SJCRH30 (cell line): ENCODE measurements at regions not wholly inside any gene's neighbourhood (a gene's known extent, or its start where the extent isn't known, plus 50 kb on each side); places are given as distances from the start of the nearest gene placed in this dataset.

Experiments
- DNase-seq, 2 experiments: peaks; one replicate each; pipeline ENCODE4 v3.0.0-alpha.2; 2015 to 2020
- H3K27ac ChIP-seq: fragments of 250-450 bp; sonication (Bioruptor Pico); 2 replicates; pipeline ENCODE4 v1.5.1; 2020; ENCODE audit warnings: mild to moderate bottlenecking, moderate library complexity
- H3K27me3 ChIP-seq: fragments of 250-450 bp; sonication (Bioruptor Pico); 2 replicates; pipeline ENCODE4 v1.5.1; 2020; ENCODE audit warnings: mild to moderate bottlenecking, moderate library complexity
- H3K36me3 ChIP-seq: fragments of 250-450 bp; sonication (Bioruptor Pico); 2 replicates; pipeline ENCODE4 v1.5.1; 2020; ENCODE audit warnings: mild to moderate bottlenecking, moderate library complexity
- H3K4me1 ChIP-seq: fragments of 250-450 bp; sonication (Bioruptor Pico); 2 replicates; pipeline ENCODE4 v1.5.1; 2020; ENCODE audit warnings: mild to moderate bottlenecking, moderate library complexity
- H3K4me3 ChIP-seq: fragments of 250-450 bp; sonication (Bioruptor Pico); 2 replicates; pipeline ENCODE4 v1.5.1; 2020; ENCODE audit warnings: mild to moderate bottlenecking, moderate library complexity
- H3K9me3 ChIP-seq: fragments of 250-450 bp; sonication (Bioruptor Pico); replicated peaks from 2 replicates; pipeline ENCODE4 v1.5.1; 2020; ENCODE audit warnings: mild to moderate bottlenecking, moderate library complexity

DNA sequence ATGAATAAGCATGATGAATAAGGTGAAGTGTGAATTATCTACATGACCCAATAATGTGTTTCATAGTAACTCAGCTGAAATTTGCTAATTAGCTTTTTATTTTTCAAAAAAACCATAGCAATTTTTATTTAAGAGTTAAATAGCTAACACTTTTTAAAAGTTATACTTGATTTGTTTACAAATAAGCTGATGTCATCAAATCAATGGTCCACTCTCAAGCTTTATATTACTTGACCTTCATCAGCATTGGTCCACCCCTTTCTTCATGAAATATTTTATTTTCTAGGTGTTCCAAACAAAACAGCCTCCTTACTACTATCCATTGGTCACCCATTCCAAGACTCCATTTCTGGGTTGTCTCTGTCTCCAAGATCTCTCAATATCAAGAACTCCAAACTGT is 649.0 kb upstream of the TENM3 start:
- DNase-seq, result no peak
- H3K36me3 ChIP-seq, result no peaks in the 10 kb centered on the region
- no peaks in the 10 kb centered on the region for H3K4me1 ChIP-seq
- no peaks in the 10 kb centered on the region for H3K9me3 ChIP-seq
- no peak overlapping the region for H3K27ac ChIP-seq
- no peaks in the 10 kb centered on the region for H3K27me3 ChIP-seq
- no peak overlapping the region for H3K4me3 ChIP-seq

- H3K27me3 ChIP-seq, result no peaks in the 10 kb centered on the region
- H3K9me3 ChIP-seq, result no peaks in the 10 kb centered on the region
- H3K36me3 ChIP-seq, result no peaks in the 10 kb centered on the region
- no peak for DNase-seq
- no peak overlapping the region for H3K4me3 ChIP-seq
- H3K4me1 ChIP-seq, result no peaks in the 10 kb centered on the region
- H3K27ac ChIP-seq, result no peak overlapping the region
These were observed 647.5 kb upstream of the TENM3 start for GRCh38 chr4:181595716-181596115.

- Histone ChIP-seq H3K27me3 (no peaks in the 10 kb centered on the region), H3K9me3 (no peaks in the 10 kb centered on the region), H3K4me1 (no peaks in the 10 kb centered on the region), H3K36me3 (no peaks in the 10 kb centered on the region), H3K27ac (no peak overlapping the region), H3K4me3 (no peak overlapping the region)
- DNase-seq, result no peak
These were observed 645.4 kb upstream of the TENM3 start for GRCh38 chr4:181597766-181598165.

DNA sequence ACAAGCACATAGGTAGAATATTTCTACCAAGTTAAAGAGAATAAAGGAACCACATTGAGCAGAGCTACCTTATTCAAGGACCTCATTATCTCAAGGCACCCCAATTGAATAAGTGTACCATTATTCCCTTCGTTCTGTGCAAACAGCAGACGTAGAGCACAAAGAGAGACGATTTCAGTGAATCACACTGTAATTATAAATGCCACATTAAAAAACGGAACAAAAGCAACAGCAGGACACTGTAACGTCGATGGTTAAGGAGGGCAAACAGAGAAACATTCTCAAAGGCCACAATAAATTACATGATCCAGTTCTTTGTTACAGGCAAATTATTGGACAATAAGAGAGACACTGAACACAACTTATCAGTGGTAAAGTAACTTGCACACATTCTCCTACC is 644.1 kb upstream of the TENM3 start:
- Histone ChIP-seq H3K9me3 (no peaks in the 10 kb centered on the region), H3K4me3 (no peak overlapping the region), H3K4me1 (no peaks in the 10 kb centered on the region), H3K27ac (no peak overlapping the region), H3K27me3 (no peaks in the 10 kb centered on the region), H3K36me3 (no peaks in the 10 kb centered on the region)
- no peak for DNase-seq

DNA sequence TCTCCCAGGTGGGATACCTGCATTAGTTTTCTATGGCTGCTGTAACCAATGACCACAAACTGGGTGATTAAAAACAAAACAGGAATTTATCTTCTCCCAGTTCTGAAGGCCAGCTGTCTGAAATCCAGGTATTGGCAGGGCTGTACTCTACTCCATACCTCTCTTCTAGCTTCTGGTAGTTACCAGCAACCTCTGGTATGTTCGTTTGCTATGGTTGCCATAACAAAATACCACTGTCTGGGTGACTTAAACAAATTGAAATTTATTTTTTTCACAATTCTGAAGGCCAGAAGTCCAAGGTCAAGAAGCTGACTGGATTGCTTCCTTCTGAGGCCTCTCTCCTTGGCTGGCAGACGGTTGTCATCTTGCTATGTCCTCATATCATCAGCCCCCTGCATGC is 642.1 kb upstream of the TENM3 start:
- H3K9me3 ChIP-seq, result no peaks in the 10 kb centered on the region
- no peaks in the 10 kb centered on the region for H3K27me3 ChIP-seq
- H3K27ac ChIP-seq, result no peak overlapping the region
- DNase-seq, result no peak
- no peak overlapping the region for H3K4me3 ChIP-seq
- no peaks in the 10 kb centered on the region for H3K36me3 ChIP-seq
- H3K4me1 ChIP-seq, result no peaks in the 10 kb centered on the region

GRCh38 chr4:181604546-181604945 is 638.7 kb upstream of the TENM3 start:
- no peaks in the 10 kb centered on the region for H3K36me3 ChIP-seq
- H3K4me1 ChIP-seq, result no peaks in the 10 kb centered on the region
- no peaks in the 10 kb centered on the region for H3K9me3 ChIP-seq
- no peak overlapping the region for H3K4me3 ChIP-seq
- DNase-seq, result no peak
- no peaks in the 10 kb centered on the region for H3K27me3 ChIP-seq
- no peak overlapping the region for H3K27ac ChIP-seq

- no peaks in the 10 kb centered on the region for H3K27me3 ChIP-seq
- H3K36me3 ChIP-seq, result no peaks in the 10 kb centered on the region
- DNase-seq, result no peak
- no peaks in the 10 kb centered on the region for H3K9me3 ChIP-seq
- H3K4me1 ChIP-seq, result no peaks in the 10 kb centered on the region
- no peak overlapping the region for H3K4me3 ChIP-seq
- H3K27ac ChIP-seq, result no peak overlapping the region
These were observed 636.9 kb upstream of the TENM3 start for GRCh38 chr4:181606300-181606699.

GRCh38 chr4:181608181-181608580 is 635.0 kb upstream of the TENM3 start:
- DNase-seq, result no peak
- Histone ChIP-seq H3K27me3 (no peaks in the 10 kb centered on the region), H3K4me1 (no peaks in the 10 kb centered on the region), H3K27ac (no peak overlapping the region), H3K36me3 (no peaks in the 10 kb centered on the region), H3K9me3 (no peaks in the 10 kb centered on the region), H3K4me3 (no peak overlapping the region)

DNA sequence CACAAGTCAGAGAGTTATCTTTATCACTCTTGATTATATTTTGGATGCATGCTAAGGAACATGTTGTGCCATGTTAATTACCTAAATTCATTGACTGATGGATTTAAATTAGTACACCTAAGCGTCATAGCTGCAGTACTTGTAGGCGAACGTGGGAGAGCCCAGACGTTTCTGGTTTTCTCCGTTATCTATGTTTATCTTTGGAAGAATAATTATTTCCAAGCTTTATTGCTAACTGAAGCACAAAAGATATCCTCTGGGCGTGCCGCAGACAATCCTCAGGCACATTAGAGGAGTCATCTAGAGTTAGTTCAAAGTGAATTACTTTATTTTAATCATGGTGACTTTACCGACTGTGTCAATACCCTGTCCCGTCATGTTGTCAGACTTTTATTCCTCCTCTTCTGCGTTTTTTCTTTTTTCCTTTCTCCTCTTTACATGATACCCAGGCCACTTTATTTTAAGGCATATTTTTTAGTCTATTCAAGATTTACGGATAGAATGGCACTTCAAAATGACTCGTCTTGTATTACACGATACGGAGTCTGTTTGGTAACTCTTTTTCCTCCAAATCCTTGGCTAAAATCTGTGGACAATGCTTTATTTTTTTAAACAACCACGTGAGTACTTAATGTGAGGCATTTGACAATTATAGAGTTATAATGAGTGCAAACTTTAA is 632.0 kb upstream of the TENM3 start:
- no peaks in the 10 kb centered on the region for H3K27me3 ChIP-seq
- H3K4me3 ChIP-seq, result no peak overlapping the region
- no peak for DNase-seq
- no peaks in the 10 kb centered on the region for H3K36me3 ChIP-seq
- H3K27ac ChIP-seq, result no peak overlapping the region
- no peaks in the 10 kb centered on the region for H3K9me3 ChIP-seq
- no peaks in the 10 kb centered on the region for H3K4me1 ChIP-seq

GRCh38 chr4:181611946-181612600 is 631.1 kb upstream of the TENM3 start:
- no peaks in the 10 kb centered on the region for H3K4me1 ChIP-seq
- H3K36me3 ChIP-seq, result no peaks in the 10 kb centered on the region
- no peaks in the 10 kb centered on the region for H3K27me3 ChIP-seq
- H3K9me3 ChIP-seq, result no peaks in the 10 kb centered on the region
- no peak for DNase-seq
- H3K4me3 ChIP-seq, result no peak overlapping the region
- H3K27ac ChIP-seq, result no peak overlapping the region

DNA sequence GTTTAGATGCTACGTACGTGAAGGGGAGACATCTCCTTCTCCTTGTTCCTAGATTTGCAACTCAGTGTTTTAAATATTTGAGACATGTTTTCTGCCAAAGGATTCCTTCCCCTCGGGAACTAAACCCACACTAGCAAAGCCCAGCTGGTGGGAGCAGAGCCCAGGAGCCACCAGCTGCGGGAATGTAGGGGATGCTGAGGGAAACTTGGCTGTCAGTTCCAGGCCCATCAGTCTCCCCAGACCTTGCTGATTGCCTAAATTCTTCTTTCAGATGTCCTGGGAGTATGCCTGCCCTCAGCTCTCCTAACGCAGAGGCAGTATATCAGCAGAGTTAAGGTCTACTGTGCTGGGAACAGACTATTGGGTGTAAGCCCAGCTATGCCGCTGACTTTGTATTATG is 630.0 kb upstream of the TENM3 start:
- no peaks in the 10 kb centered on the region for H3K27me3 ChIP-seq
- no peak for DNase-seq
- no peaks in the 10 kb centered on the region for H3K4me1 ChIP-seq
- H3K36me3 ChIP-seq, result no peaks in the 10 kb centered on the region
- H3K4me3 ChIP-seq, result no peak overlapping the region
- H3K27ac ChIP-seq, result no peak overlapping the region
- no peaks in the 10 kb centered on the region for H3K9me3 ChIP-seq

- no peaks in the 10 kb centered on the region for H3K36me3 ChIP-seq
- no peak overlapping the region for H3K27ac ChIP-seq
- no peaks in the 10 kb centered on the region for H3K9me3 ChIP-seq
- H3K27me3 ChIP-seq, result no peaks in the 10 kb centered on the region
- no peak for DNase-seq
- no peaks in the 10 kb centered on the region for H3K4me1 ChIP-seq
- no peak overlapping the region for H3K4me3 ChIP-seq
These were observed 625.1 kb upstream of the TENM3 start for GRCh38 chr4:181618038-181618618.

DNA sequence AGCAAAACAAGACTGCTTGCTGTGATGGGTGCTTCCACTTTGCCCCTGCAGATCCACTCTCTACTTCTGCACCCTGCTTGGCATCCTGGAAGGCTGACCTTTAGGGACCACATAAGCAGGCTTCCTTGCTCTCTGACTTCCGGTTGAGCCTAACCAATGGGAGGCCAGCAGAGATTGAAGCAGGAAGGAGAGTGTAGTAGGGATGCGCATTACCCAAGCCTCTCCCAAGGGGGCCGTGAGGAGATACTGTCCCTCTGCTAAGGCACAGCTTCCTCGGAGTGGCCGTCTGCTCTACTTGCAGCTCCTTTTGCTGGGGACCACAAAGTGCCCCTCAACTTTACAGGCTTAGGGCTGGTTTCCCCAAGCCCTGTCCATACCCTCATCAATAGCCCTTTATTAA is 624.3 kb upstream of the TENM3 start:
- Histone ChIP-seq H3K4me1 (no peaks in the 10 kb centered on the region), H3K36me3 (no peaks in the 10 kb centered on the region), H3K27ac (no peak overlapping the region), H3K4me3 (no peak overlapping the region), H3K9me3 (no peaks in the 10 kb centered on the region), H3K27me3 (no peaks in the 10 kb centered on the region)
- no peak for DNase-seq

DNA sequence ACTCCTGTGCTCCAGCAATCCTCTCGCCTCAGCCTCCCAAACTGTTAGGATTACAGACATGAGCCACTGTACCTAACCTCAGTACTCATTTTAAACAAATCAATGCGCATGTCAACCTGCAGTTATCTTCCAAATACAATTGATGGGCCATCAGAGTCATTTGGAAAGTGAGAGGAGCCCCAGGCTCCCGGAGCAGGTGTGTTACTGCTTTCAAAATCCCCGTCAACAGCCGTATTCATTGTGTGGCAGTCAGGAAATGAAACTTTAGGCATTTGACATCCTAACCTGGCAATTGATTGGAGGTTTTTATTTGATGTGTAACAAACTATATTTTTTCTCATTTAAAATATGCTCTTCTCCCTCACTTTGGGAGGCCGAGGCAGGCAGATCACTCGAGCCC is 623.6 kb upstream of the TENM3 start:
- Histone ChIP-seq H3K4me1 (no peaks in the 10 kb centered on the region), H3K4me3 (no peak overlapping the region), H3K27me3 (no peaks in the 10 kb centered on the region), H3K36me3 (no peaks in the 10 kb centered on the region), H3K9me3 (no peaks in the 10 kb centered on the region), H3K27ac (no peak overlapping the region)
- no peak for DNase-seq

- Histone ChIP-seq H3K4me3 (no peak overlapping the region), H3K4me1 (no peaks in the 10 kb centered on the region), H3K27me3 (no peaks in the 10 kb centered on the region), H3K36me3 (no peaks in the 10 kb centered on the region), H3K9me3 (no peaks in the 10 kb centered on the region), H3K27ac (no peak overlapping the region)
- DNase-seq, result no peak
These were observed 605.8 kb upstream of the TENM3 start for GRCh38 chr4:181637186-181638105.
